Amygdala (tissue), 56 donors: ENCODE measurements at regions not wholly inside any gene's neighbourhood (a gene's known extent, or its start where the extent isn't known, plus 50 kb on each side); places are given as distances from the start of the nearest gene placed in this dataset.
A peak's percentile ranks its signal among the peaks of the same experiment; 100 is the strongest.
"Not testable (repeated sequence)": the region's sequence is repeated elsewhere in the genome, so short reads cannot be mapped to it uniquely, and the experiment has no call there.

ENCODE experiments used
- DNase-seq, 56 donors: peaks; one replicate each; lab custom pipeline; 2025; lab: John Stamatoyannopoulos, UW

DNA sequence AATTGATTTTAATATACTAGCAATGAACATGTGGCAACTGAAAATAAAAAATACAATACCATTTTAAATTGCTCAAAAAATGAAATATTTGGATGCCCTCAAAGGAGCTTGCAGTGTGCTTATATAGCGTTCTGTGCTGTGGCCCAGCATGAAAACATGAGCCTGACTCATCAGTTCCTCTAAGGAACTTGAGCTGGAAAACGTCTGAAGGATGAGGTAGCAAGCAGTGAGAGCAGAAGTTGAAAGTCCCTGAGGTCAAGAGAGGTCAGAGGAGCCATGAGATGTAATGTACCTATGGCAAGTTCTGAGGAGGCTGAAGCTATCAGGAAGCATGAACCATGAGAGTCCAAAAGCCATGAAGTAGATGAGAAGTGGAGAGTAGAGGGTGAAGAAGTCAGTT lies 59.7 kb downstream of the HMGB3 start:
- no peak for DNase-seq

DNA sequence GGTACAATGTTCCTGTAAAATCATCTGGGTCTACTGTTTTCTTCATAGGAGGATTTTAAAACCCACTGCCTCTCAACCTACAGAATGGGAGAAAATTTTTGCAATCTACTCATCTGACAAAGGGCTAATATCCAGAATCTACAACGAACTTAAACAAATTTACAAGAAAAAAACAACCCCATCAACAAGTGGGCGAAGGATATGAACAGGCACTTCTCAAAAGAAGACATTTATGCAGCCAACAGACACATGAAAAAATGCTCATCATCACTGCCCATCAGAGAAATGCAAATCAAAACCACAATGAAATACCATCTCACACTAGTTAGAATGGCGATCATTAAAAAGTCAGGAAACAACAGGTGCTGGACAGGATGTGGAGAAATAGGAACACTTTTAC lies 83.2 kb downstream of the HMGB3 start:
- DNase-seq: not testable (repeated sequence)

DNA sequence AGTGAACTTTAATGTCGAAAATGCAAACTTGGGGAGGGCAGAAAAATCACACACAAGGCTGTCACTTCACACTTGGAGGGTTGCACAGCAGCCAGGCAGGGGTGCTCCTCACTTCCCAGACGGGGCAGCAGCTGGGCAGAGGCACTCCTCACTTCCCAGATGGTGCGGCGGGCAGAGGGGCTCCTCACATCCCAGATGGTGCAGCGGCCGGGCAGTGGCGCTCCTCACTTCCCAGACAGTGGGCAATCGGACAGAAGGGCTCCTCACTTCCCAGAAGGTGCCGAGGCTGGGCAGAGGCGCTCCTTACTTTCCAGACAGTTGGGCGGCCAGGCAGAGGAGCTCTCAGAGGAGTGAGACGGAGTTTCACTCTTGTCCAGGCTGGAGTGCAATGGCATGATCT lies 90.6 kb downstream of the HMGB3 start:
- DNase-seq: no peak

DNA sequence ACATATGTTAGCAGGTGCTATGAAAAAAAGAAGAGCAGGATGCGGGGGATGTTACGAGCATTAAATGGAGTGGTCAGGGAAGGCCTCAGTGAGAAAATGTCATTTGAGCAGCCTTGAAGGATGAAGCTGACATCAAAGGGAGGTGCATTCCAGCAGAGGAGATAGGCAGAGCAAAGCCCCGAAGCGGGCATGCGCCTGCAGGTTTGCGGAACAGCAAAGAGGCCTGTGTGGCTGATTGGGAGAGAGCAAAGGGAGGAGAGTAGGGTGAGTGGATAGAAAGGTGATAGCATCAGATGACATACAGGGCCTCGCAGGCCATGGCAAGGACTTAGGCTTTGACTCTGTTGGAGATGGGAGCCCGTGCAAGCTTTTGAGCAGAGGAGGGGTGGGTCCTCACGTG lies 95.4 kb upstream of the GPR50 start:
- DNase-seq: no peak

DNA sequence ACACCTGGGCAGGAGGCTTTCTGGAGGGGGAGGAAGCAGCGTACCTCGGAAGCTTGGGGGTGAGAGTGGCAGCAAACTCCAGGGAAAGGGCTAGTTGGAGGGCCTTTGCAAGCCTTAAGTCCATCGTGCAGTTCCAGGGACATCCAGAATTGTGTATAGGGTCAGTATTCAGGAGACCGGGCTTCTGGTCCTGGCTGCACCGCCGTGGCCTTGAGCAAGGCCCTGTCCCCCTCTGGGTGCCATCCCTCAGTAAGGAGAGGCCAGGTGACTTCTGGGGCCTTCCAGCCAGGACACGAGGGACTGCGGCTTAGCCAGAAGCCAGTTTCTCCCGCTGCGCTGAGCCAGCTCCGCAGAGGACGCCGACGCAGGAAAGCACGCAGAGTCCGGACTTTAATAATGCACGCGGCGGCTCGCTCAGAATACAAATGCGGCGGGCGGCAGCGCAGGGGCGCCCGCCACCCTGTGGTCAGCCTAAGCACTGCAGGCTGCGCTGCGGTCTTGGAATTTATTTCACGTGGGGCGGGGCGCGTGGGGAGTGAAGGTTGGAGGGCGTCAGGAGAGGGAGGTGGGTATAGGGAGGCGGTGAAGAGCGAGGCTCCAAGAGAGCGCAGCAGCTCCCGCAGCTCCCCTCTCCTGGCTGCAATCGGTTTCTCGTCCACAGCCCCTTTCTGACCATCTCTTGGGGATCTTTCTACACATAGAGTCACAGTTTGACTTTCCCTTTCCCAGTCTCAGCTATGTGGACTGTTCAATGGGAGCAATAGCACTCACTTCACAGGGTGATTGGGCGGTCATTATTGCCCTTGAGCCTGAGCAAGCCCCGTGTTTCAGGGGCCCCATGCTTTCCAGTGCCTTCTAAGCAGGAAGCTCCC lies 94.1 kb upstream of the GPR50 start:
- DNase-seq: peak in 51 of 56 donors; percentile 1 to 74 (median 23)

DNA sequence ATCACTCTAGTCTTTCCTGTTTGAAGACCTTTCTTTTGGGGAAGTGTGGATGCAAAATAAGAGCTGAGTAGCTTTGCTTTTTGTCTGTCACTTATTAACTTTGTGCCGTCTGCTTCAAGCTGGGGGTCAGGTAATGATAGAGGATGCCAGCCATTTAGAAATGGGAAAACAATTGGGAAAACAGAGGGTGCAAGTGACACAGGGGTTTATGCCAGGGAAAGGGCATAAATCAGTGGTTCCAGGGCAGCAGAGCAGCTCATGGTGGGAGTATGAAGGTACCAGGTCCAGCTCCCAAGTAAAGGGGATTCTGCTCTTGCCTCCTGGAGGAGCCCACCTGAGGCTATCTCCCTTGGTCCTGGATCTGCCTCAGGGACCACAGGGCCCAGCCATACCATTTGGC lies 91.9 kb upstream of the GPR50 start:
- DNase-seq: no peak

DNA sequence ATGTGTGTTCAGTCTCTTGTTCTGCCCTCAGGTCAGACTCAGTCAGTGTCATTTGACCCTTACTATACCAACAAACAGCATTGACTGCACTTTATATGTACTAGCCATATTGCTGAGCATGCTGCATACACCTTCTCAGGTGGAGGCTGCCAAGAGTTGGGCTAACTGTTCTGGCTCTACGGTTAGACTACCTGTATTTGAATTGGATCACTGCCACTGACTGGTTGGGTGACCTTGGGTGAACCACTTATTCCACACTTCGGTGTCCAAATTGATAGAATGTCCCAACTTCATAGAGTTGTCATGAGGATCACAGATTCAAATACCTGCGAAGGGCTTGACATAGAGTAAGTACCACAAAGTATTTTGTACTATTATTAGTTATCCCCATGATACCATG lies 91.2 kb upstream of the GPR50 start:
- no peak for DNase-seq

DNA sequence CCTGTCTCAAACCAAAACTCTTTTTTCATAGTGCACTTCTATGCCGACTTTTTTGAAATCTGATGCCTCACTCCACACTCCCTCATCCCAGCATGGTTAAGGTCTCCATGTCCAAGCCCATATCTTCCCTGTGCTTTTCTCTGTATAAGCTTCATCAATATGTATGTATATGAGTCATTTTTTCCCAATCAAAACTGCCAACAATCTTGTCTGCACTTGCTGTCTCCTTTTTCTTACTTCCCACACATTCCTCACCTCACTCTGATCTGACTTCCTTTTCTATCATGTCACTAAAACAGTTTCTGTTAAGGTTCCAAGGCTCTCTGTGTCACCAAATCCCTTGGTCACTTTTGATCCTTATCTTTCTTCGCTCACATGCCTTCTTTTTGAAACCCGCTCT lies 88.2 kb upstream of the GPR50 start:
- no peak for DNase-seq

DNA sequence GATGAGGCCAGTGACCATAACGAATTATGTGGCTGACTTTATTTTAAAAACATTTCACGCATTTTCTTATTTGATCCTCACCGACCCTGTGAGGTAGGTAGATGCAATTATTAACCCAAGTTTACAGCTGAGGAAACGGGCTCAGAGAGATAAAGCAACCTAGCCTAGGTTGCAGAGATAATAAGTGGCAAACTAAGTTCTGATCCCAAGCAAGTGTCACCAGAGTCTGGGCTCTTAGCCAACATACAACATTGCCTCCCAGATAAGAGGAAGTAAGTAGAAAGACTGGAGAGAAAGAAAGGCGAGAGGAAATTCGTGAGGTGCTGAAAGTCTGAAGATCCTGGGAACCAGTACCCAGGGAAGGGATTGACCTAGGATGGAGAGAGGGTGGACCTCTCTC lies 77.4 kb upstream of the GPR50 start:
- no peak for DNase-seq

DNA sequence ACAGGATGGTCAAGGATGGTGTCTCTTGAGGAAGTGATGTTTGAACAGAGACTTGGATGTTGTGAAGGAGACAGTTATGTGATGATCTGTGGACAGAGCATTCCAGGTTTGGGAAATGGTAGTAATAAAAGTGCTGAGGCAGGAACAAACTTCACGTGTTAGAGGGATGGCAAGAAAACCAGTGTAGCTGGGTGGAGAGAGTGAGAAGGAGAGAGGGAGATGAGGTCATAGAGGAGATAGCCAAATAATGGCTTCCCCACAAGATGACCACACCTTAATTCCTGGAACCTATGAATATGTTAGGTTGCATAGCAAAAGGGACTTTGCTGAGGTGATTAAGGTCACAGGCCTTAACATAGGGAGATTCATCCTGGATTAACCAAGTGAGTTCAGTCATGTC lies 75.6 kb upstream of the GPR50 start:
- DNase-seq: no peak

DNA sequence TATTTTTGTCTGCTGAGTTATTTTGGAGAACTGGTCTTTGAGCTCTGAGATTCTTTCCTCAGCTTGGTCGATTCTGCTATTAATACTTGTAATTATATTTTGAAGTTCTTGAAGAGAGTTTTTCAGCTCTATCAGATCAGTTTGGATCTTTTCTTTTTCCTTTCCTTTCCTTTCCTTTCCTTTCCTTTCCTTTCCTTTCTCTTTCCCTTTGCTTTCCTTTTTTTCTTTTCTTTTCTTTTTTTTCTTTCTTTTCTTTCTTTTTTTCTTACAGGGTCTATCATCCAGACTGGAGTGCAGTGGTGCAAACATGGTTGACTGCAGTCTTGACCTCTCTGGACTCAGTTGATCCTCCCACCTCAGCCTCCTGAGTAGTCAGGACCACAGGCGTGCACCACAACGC lies 63.2 kb upstream of the GPR50 start:
- not testable (repeated sequence) for DNase-seq
